AG20443 (cell line): ENCODE measurements at regions not wholly inside any gene's neighbourhood (a gene's known extent, or its start where the extent isn't known, plus 50 kb on each side); places are given as distances from the start of the nearest gene placed in this dataset.

ENCODE experiments used
- DNase-seq: peaks from one replicate; pipeline ENCODE4 v3.0.0; 2012; ENCODE audit warnings: low spot score, mixed read lengths

DNA sequence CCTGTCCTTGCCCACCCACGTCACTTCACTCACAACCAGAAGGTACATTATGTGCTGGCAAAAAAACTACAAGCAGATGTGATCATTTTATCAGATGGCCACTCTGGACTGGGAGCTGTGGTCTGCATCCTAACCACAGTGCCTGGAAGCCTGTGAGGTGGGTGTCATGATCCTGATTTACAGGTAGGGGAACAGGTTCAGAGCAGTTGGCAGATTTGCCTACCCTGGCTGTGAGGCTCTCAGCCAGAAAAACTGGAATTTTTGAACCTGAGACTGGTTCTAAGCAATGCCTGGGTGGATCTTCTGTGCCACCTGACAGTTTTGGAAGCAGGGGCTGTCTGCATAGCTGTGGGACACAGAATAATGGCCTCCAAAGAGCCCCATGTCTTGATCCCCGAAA is 150.8 kb downstream of the SYF2 start:
- no peak for DNase-seq

DNA sequence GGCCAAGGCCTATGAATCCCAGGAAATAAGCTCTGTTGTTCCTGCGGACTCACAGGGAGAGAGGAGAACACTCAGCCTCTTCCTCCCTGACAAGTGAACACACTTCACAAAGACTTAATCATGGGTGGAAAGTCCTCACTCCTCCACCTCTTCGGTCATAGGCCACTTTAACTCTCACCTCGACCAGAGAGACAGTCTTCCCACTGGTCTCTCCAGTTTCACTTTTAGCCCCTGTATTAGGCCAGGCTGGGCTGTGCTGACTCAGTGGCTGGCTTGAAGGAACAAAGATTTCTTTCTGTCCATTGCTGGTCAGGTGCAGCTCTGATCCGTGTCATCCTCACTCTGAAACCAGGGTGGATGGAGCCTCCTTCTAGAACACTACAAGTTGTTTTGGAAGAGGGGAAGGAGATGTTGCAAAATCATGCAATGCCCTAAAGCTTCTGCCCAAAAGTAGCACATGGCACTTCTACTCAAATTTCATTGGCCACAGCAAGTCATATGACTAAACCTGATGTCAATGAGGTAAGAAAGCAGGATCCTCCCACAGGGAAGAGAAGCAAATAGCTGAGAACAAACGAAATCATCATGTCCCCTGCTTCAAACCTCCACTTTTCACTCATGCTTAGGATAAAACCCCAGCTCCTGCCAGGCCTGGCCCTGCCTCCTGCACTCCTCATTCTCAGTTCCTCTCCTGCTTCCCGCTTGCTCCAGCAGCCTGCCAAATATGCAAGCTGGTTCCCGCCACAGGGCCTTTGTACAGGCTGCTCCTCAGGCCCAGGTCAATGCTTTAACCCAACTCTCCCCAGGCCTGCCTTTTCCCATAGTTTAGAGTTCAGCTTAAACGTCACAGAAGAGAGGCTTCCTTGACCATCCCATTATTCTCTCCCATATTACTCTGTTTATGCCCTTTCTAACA is 150.5 kb upstream of the RUNX3 start:
- DNase-seq, result peak; percentile 33

DNA sequence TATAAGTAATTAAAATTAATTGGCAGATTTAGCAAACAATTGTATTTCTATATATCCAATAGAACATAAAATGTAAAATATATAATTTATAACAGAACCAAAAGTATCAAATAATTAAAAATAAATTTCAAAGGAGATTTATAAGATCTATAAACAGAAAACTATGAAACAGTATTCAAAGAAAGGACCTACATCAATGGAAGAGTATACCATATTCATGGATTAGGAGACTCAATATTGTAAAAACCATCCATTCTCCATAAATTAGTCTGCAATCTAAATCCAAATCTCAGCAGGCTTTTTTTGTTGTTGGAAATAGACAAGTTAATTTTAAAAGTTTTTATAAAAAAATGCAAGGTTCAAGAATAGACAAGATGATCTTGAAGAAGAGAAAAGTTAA is 149.0 kb upstream of the RUNX3 start:
- DNase-seq, result no peak

DNA sequence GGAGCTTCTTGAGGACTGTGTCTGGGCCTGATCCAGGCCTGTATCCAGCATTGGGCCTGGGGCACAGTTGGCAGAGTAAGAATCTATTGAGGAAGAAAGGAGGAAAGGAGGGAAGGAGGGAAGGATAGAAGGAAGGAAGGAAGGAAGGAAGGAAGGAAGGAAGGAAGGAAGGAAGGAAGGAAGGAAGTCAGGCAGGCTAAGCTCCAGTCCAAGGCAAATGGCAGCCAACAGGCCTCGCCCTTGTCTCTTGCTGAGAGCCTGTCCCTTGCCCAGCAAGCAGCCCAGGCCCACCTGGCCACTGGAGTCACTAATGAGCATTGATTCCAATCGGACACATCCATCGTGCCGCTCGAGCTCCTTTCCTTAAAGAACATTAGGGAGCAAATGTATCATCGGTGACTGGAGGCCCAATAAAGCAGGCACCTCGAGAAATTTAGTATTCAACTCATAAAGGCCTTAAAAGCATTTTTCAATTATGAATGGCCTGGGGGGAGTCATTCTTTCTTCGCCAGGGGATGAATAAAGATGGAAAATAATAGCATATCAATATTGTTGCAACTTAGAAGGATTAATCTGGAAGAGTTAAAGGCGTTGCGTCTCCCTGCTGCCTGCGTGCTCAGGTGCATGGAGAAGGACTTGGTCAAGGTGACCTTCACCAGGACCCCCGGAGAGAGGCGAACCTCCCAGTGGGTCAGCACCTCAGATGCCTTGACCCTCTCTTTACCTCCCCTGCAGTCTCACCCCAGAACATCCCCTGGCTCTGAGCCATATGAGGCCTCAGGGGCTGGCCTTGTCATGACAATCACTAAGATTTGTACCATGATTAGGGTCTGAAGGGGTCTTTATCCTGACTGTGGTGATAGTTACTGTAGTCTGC is 144.5 kb upstream of the RUNX3 start:
- no peak for DNase-seq

DNA sequence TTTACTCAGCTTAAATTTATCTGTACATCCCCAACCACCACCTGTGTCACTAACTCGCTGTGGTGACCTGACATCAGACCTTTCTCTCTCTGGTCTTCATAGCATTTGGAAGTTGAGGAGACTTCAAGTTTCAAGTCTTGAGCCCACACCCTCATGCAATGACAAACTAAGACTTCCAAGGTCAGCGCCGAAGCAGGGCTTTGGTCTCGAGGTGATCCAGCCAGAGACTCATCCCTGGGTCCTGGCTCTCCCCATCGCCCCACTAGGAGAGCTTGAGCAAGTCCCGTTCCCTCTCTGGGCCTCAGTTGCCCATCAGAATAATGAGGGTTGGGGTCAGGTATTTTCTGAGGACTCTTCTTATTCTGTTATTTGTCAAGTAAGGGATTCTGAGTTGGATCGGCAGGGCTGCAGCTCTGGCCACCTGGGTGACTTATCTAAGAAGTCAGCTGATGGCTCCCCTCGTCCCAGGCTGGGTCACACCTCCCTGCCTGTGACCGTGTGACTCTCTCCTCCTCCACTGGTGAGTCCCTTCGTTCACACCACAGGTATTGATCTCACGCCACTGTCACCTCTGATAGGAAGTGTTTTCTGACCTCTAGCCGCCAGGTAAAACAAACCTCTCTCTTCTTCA is 143.7 kb upstream of the RUNX3 start:
- DNase-seq, result no peak

DNA sequence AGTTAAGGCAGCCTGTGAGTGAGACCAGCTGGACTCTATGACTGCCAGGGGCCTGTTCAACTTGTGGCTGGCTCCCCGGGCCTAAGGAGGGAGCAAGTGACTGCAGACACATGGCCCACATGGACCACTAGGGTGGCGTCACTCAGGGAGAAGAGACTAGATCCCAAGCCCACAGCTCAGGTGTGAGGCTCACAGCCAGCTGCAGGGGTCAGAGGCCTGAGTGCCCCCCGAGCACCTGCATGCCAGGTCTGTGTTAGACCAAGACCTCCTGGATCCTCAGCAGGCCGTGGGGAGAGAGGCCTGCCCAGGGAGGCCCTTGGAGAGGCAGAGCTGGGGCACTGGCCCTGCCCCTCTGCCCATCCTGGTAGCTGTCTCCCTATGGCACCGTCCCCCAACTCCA is 142.4 kb upstream of the RUNX3 start:
- DNase-seq, result no peak

DNA sequence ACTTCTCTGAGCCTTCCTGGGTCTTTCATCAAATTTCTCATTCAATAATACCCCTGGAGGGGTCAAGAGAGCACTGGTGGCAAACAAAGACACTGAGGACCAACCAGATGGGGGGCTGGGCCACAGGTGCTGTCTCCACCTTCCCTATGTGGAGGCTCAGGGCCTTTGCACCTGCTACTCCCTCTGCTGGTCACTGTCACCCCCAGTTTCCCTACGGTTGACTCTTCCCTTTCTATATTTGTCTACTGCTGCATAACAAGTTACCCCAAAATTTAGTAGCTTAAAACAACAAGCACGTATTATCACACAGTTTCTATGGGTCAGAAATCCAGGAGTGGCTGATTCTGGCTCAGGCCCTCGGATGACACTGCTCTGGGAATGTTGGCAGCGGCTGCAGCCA is 138.8 kb upstream of the RUNX3 start:
- no peak for DNase-seq

DNA sequence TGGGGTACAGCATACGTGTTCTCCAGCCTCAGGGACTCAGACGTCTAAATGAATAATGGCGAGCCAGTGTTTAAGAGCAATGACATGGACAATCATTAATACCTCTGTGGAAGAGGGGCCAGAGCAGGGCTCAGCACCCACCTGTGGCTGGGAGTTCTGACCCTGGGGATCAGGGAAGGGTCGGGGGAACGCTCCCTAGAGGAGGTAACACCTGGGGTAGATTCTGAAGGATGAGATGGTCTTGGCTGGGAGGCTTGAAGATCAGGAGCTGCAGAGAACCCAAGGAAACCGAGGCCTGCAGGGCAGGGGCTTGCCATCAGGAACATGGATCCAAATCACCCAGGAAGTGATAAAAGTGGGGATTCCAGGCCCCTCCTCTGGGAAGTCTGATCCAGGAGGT is 138.2 kb upstream of the RUNX3 start:
- DNase-seq, result no peak

DNA sequence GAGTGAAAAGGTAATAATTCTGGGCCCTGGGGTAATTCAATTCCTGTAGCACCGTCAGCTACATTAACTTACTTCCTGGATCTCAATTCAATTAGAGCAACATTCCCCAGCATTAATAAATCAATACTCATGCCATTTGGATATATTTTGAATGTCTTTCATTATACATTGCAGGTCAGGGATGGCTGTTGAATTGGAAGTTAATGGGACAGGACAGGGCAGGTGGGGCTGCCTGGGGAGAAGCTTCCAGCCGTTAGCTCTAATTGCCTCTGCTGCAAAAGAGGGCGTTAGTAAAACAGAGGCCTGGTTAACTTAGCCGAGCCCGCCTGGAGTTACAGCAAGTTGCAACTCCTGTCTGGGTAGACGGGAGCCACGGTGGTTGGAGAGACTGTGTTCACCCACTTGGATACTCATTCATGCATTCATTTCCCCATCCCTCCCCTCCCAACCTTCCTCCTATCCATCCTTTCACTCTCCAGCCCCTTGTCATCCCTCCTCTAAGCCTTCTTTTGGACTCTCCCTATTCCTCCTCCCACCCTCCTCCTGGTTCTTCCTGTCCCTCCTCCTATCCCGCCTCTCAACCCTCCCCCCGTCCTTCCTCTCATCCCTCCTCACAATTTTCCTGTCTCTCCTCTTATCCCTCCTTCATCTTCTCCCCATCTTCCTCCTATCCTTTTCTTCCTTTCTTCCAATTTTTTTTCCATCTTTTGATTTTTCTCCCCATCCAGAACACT is 137.6 kb upstream of the RUNX3 start:
- no peak for DNase-seq

DNA sequence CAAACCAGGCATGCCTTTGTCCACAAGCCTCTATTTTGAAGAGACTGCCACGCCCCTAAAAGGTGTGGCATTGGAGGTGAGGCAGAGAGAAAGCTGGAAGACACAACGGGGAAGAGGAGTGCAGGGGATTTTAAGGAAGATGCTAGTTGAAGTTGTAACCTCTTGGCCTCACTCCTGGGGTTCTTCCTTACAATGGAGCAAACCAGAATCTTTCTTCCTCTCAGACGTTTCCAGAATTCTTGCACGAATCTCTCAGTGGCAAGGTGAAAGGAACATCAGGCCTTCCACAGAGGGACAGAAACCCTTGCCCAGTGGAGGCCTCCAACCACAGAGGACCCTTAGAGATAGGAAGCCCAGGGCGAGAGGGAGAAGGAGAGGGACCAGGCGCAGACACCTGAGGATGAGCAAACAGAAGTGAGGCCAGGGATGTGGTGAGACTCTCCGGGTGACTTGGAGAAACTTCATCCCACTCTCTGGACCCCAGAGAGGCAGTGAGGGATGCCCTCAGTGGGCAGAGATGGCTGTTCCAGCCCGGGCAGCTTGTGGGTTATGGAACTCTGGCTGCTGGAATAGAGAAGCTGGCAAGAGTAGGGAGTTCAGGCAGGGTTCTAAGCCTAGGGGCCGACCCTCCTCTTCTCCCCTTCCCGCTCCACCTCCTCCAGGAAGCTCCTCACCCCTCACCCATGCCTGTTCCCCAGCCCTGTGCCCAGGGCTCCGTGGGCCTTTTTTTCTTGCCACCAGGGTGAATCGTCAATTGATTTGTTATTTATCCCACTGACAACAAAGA is 136.8 kb upstream of the RUNX3 start:
- no peak for DNase-seq

DNA sequence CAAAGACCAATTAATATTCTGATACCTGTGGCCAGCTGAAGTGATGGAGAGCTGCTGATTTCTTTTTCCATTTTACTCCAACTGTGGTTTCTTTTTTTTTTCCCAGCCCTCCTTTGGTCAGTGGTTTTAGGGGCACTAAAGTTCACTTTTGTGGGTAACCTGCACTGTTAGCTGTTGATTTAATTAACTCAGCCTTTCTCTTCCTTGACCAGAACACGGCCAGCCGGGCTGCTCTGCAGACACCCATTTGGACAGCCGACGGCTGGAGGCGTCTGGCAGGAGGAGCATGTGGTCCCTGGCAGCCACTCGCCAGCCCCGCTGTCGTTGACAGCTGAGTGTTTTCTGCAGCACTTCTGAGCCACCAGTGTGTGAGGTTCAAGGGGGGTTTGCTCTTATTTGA is 136.2 kb upstream of the RUNX3 start:
- DNase-seq, result peak; percentile 51

DNA sequence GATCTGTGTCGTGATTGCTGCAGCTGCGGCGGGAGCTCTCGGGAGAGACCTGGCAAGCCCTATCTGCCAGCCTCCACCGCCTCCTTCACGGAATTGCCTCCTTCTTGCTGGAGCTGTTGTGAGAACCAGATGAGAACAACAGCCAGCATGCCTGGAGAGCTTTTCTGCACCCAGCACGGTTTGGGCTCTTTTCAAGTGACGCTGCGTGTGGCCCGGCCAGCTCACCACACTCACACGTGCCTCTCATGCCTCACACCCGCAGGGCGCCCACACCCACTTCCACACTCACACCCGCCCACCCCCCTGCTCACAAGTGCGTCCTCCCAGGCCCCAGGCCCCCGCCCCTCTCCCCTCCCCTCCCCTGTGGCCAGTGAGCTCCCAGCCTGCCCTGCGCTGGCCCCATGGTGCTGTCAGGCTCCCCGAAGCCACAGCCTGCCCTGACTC is 135.7 kb upstream of the RUNX3 start:
- peak; percentile 90 for DNase-seq

DNA sequence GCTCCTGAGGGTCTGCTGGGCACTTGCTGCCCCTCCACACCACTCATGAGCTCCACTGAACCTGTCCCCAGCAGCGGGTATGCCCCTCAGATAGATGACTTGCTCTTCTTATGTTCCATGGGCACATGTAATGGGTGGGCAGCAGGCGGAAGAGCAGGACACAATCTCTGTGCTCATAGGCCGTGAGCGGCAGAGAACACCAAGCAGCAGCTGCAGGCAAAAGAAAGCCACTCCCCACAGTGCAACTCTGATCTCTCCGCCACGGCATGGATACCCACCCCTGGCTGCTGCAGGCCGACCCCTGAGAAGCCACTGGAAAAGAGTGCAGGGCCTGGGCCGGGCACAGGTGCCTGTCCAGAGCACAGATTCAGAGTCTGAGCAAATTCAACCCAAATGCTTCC is 135.2 kb upstream of the RUNX3 start:
- no peak for DNase-seq

DNA sequence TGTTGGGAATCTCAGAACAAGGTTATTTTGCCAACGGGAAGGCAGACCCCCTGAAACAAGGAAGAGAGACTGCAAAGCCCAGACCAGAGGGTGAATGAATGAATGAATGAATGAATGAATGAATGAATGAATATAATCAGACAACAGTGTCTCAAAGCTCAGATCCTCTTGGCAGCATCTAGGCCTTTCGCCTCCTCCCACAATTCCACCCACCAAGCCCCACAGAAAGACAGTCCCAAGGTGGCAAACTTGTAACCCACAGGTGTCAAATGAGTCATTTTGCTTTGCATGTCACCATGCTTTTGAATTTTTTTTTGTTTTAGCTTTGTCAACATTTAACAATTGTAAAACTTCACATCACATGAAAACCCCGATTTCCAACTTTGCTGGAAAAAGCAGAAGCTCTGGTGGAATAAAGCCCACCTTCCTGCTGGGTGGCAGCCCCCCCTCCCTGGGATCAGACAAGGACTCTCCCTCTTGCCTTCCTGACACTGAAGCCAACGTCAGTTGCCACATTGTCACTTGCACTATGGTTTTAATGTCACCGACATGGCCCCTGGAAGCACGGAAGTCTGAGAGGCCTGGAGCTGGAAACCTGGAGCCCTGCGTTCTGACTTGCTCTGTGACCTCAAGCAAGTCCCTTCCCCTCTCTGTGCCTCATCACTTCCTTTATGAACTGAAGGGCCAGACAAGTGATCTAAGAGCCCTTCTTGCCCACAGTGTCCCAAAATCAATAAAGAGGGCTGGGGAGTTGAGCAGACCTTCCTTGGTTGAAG is 134.6 kb upstream of the RUNX3 start:
- DNase-seq, result no peak

DNA sequence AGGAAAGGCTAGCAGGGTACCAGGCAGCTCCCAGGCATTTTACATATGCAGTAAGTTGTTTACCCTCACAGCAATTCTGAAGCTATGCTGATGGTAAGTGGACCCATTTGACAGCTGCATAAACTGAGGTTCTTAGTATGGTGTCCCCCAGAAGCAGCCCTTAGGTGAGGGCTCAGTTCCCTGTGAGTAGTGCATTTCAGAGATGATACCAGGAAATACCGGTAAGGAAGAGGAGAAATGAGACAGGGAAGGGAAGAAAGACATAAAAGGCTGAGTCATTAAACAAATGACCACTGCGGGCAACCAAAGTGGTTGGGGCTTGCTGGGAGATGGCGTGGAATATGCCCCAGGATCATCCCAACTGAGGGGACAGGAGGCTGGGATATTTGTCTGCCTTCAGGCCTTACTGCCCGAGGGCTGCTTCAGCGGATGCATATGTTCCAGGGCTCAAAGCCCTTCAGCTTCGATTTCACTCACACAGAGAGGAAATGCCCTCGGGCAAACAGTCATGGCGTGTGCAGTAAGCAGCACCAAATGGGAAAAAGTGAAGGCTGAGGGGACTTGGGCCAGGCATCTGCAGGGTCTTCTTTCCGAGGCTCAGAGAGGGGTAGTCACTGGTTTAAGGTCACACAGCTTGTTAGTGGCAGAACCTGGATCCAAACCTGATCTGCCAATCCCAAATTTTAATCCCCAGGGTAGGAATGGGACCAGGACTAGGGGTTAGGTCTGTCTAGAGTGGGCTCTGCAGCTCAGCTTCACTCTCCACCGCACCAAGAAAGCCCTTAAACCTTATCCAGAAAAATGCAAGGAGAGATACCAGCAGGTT is 133.7 kb upstream of the RUNX3 start:
- no peak for DNase-seq

DNA sequence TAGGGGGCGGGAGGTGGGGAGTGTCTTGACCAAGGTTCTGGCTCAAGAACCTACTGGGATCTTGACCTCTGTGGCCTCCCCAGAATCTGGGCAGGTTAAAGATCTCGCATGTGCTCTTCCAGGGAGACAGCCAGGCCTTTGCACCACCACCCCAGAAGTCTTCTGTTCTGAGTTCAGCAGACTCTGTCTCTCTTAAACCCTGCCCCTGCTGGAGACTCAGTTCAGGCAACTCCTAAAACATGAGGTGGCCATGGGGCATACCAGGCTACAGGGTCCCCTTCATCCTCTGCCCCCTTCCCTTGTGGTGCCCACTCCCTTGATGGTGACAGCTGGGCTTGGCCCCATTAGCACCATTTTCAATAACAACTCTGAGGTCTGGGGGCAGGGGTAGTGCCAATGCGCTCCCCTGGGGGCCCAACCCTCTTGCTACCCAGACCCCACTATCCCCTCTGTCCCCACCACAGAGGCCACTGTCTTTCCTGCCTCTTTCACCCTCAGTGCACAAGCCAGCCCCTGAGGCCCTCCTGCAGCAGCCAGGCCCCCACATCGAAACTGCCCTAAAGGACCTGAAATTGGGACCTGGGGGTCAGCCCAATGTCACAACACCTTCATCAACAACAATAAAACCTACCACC is 132.7 kb upstream of the RUNX3 start:
- DNase-seq, result no peak

DNA sequence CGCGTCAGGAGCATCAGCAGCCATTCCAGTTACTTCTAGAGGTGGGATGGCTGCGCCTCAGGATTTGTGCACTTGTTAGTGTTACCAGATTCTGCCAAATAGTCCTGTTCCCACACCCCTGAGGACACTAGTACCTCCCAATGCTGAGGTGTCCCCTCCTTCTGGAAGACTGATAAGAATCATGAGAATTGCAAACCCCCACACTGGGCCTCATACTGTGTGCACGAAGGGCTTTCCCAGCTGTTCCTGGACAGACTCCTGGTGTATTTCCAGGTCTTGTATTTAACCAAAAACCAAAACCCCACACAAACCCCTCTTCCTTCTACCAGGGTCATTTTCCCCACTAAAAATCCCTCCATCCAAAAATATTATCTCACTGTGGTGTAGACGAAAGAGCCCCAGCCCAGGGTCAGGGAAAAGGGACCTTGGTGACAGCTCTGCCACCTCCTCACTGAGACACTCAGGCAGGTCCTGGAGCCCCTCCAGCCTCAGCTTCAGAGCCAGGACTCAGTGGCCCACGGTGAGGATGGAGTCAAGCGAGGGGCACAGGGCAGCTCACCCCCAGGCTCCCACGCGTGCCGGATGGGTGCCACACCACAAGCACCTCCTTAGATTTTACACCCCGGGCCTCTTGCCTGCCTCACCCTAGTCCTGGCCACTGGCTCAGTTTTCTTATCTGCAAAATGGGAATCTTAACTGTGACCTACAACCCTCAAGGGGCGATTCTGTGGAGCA is 131.4 kb upstream of the RUNX3 start:
- DNase-seq, result no peak

DNA sequence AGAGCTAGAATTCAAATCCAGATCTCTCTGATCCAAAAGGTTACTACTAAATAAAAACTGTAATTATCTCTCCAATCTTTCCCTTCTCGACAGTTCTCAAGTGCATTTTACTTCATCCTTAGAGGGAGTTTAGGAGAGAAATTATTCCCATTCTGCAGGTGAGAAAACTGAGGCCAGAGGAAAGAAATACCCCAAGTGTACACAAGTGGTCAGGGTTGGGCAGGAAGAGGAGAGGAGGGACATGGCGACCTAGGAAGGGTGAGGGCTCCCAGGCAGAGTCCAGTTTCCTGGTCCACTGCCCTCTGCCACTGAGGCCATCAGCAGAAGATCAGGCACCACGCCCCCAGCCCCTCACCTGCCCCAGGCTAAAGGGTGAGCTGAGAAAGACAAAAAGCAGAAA is 127.1 kb upstream of the RUNX3 start:
- no peak for DNase-seq
